ENCODE measurements at regions not wholly inside any gene's neighbourhood (a gene's known extent, or its start where the extent isn't known, plus 50 kb on each side); places are given as distances from the start of the nearest gene placed in this dataset.

DNA sequence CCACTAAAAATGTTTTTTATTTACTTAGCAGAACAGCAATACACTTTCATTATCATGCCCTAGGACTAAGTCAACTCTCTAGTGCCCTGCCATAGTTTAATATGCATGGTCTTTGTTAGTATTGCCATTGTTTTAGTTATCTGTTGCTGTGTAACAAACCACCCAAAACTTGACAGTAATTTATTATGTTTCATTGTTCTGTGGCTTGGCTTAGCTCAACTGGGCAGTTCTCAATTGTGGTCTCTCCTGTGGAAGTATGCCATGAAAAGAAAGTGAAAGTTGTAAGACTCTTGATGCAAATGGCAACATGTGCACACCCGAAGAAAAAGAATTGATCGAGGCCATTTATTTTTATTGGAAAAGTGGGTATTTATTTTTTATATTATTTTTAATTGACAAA, 206.3 kb upstream of the KCTD3 start:
- Histone ChIP-seq H3K4me1 (ENCODE audit: control insufficient read depth, insufficient read depth, low read length) (no peaks in the 10 kb centered on the region), H3K4me3 (ENCODE audit: insufficient read depth, low read depth, low read length) (no peak overlapping the region), H4K8ac (ENCODE audit: low read depth in 2 of 2, low read length in 2 of 2) (no peak overlapping the region), H2AFZ (replicated peaks; ENCODE audit: low read length, poor library complexity) (no peak overlapping the region), H3K23ac (ENCODE audit: low read depth, low read length) (no peak overlapping the region), H3K9ac (ENCODE audit: low read depth, low read length) (no peak overlapping the region), H3K79me1 (ENCODE audit: low read depth in 1 of 2, low read length in 2 of 2) (no peaks in the 10 kb centered on the region), H2AK9ac (replicated peaks; ENCODE audit: low read depth, low read length, poor library complexity) (no peak overlapping the region), H3K27me3 (ENCODE audit: control insufficient read depth, insufficient read depth, low read length) (no peaks in the 10 kb centered on the region), H3K4ac (ENCODE audit: low read depth, low read length) (no peak overlapping the region), H2BK5ac (ENCODE audit: low read depth, low read length, poor library complexity, severe bottlenecking) (no peak overlapping the region), H3K14ac (replicated peaks; ENCODE audit: low read depth, low read length) (no peak overlapping the region), H3K36me3 (ENCODE audit: control insufficient read depth, insufficient read depth, low read length) (no peaks in the 10 kb centered on the region), H3K56ac (ENCODE audit: extremely low read depth, insufficient read depth, low read length) (no peak overlapping the region), H2BK120ac (ENCODE audit: low read depth, low read length) (no peak overlapping the region), H4K91ac (ENCODE audit: insufficient read depth, low read depth, low read length) (no peak overlapping the region), H3K27ac (ENCODE audit: insufficient read depth, low read length) (no peak overlapping the region), H2BK20ac (ENCODE audit: low read depth, low read length) (no peak overlapping the region), H3K9me1 (ENCODE audit: insufficient read depth, low read length) (no peaks in the 10 kb centered on the region), H4K5ac (ENCODE audit: low read depth, low read length) (no peak overlapping the region), H3K18ac (ENCODE audit: low read depth, low read length) (no peak overlapping the region), H2AK5ac (ENCODE audit: low read depth, low read length) (no peak overlapping the region), H3K4me2 (ENCODE audit: low read depth, low read length) (no peak overlapping the region), H3K9me3 (ENCODE audit: control insufficient read depth, insufficient read depth, low read length) (no peaks in the 10 kb centered on the region), H4K20me1 (ENCODE audit: insufficient read depth, low read length) (no peaks in the 10 kb centered on the region), H2BK15ac (ENCODE audit: low read depth, low read length) (no peak overlapping the region)
- TF ChIP-seq SMC3 (IDR thresholded peaks at IDR 0.05; ENCODE audit: low read depth, low read length): no peak
- TF ChIP-seq FOS (IDR thresholded peaks at IDR 0.05; ENCODE audit: low read depth, low read length): no peak
- intact Hi-C loops (cut with micrococcal nuclease): no loop called here
- CTCF ChIA-PET: interaction anchor here (1.4 kb wide), 1 partner anchor 13 kb away, joined by 3 read pairs; no protein-coding TSS in a partner anchor
- WGBS, 2 experiments (ENCODE audit: extremely low coverage in 2 of 2, insufficient read length in 1 of 2): no CpG with 5 or more reads among the region's 2 CpGs
- dilution Hi-C loops (cut with HindIII; ENCODE audit: low sequenced_read_pairs, unreplicated experiment): no loop called here
- DNase-seq (no peak), ATAC-seq (ENCODE audit: low read depth) (no peak)
- POLR2A ChIA-PET (ENCODE audit: unreplicated experiment): no interaction called here
- no TSS peak for BruUV-seq (replicated peaks)
- in situ Hi-C loops (cut with MboI; ENCODE audit: low sequenced_read_pairs): no loop called here

Measured in IMR-90 (cell line).